IMR-90 (cell line): ENCODE measurements at regions not wholly inside any gene's neighbourhood (a gene's known extent, or its start where the extent isn't known, plus 50 kb on each side); places are given as distances from the start of the nearest gene placed in this dataset.

Experiments used
- ATAC-seq: fragments of 200-7000 bp; cut with Tn5 transposase; 2 replicates; pipeline ENCODE4 v1.9.1; 2020; ENCODE audit warnings: low read depth, mild to moderate bottlenecking, moderate library complexity
- BruUV-seq: library from RNA; stranded (reverse); fragments of 400-500 nt; replicated peaks from 2 replicates; lab custom pipeline; 2021; lab: Mats Ljungman, UMichigan
- CTCF ChIA-PET: fragments of 300-600 bp; formaldehyde crosslinking; extraction: SDS; loops from one replicate; lab custom pipeline; 2021; ENCODE audit warnings: antibody characterized with exemption; lab: Yijun Ruan, JAX
- POLR2A ChIA-PET: fragments of 300-600 bp; sonication (Branson Sonifier 250); formaldehyde crosslinking; loops from one replicate; lab custom pipeline; 2022; ENCODE audit warnings: antibody characterized with exemption; ENCODE audit not compliant: unreplicated experiment; lab: Charles Lee
- DNase-seq: peaks from one replicate; pipeline ENCODE4 v3.0.0; 2013
- H2AFZ ChIP-seq: replicated peaks from 2 replicates; pipeline ENCODE3; 2013; ENCODE audit warnings: low read length, mild to moderate bottlenecking; ENCODE audit not compliant: poor library complexity
- H2AK5ac ChIP-seq: 2 replicates; pipeline ENCODE4 v1.6.1; 2013; ENCODE audit warnings: low read depth, low read length, inconsistent platforms
- H2AK9ac ChIP-seq: replicated peaks from 2 replicates; pipeline ENCODE3; 2013; ENCODE audit warnings: mild to moderate bottlenecking, low read depth, low read length, moderate library complexity; ENCODE audit not compliant: poor library complexity
- H2BK120ac ChIP-seq: 2 replicates; pipeline ENCODE4 v1.6.1; 2013; ENCODE audit warnings: low read depth, low read length, inconsistent platforms
- H2BK15ac ChIP-seq: 3 replicates; pipeline ENCODE4 v1.6.1; 2013; ENCODE audit warnings: low read depth, low read length, inconsistent platforms
- H2BK20ac ChIP-seq: 2 replicates; pipeline ENCODE4 v1.6.1; 2013; ENCODE audit warnings: low read depth, mild to moderate bottlenecking, inconsistent platforms, low read length, moderate library complexity
- H2BK5ac ChIP-seq: 2 replicates; pipeline ENCODE4 v1.6.1; 2013; ENCODE audit warnings: mild to moderate bottlenecking, low read depth, low read length, inconsistent platforms; ENCODE audit not compliant: poor library complexity, severe bottlenecking
- H3K14ac ChIP-seq: replicated peaks from 2 replicates; pipeline ENCODE4 v1.6.1; 2013; ENCODE audit warnings: low read depth, low read length, inconsistent platforms
- H3K18ac ChIP-seq: 2 replicates; pipeline ENCODE4 v1.6.1; 2013; ENCODE audit warnings: low read depth, low read length, control low read depth
- H3K23ac ChIP-seq: 2 replicates; pipeline ENCODE4 v1.6.1; 2013; ENCODE audit warnings: low read depth, low read length, inconsistent platforms
- H3K27ac ChIP-seq: 2 replicates; pipeline ENCODE4 v1.5.1; 2013; ENCODE audit warnings: mild to moderate bottlenecking, control low read depth, low read length; ENCODE audit not compliant: insufficient read depth
- H3K27me3 ChIP-seq: 2 replicates; pipeline ENCODE4 v1.6.1; 2013; ENCODE audit warnings: low read length; ENCODE audit not compliant: control insufficient read depth, insufficient read depth
- H3K36me3 ChIP-seq: 2 replicates; pipeline ENCODE4 v1.6.1; 2013; ENCODE audit warnings: low read length, mixed read lengths; ENCODE audit not compliant: control insufficient read depth, insufficient read depth
- H3K4ac ChIP-seq: 2 replicates; pipeline ENCODE4 v1.6.1; 2013; ENCODE audit warnings: low read depth, low read length, inconsistent platforms
- H3K4me1 ChIP-seq: 2 replicates; pipeline ENCODE4 v1.6.1; 2013; ENCODE audit warnings: low read length, mixed read lengths; ENCODE audit not compliant: control insufficient read depth, insufficient read depth
- H3K4me2 ChIP-seq: 2 replicates; pipeline ENCODE4 v1.6.1; 2013; ENCODE audit warnings: low read depth, mild to moderate bottlenecking, control low read depth, low read length, moderate library complexity
- H3K4me3 ChIP-seq: 2 replicates; pipeline ENCODE4 v1.5.1; 2013; ENCODE audit warnings: low read depth, mild to moderate bottlenecking, control low read depth, low read length, moderate library complexity; ENCODE audit not compliant: insufficient read depth
- H3K56ac ChIP-seq: 2 replicates; pipeline ENCODE4 v1.6.1; 2013; ENCODE audit warnings: low read length, inconsistent platforms; ENCODE audit not compliant: insufficient read depth; ENCODE audit errors: extremely low read depth
- H3K79me1 ChIP-seq, 2 experiments: 2 replicates each; pipeline ENCODE4 v1.6.1; 2013; ENCODE audit warnings: low read length in 2 of 2, inconsistent platforms in 1 of 2, low read depth in 1 of 2
- H3K9ac ChIP-seq: 2 replicates; pipeline ENCODE4 v1.6.1; 2013; ENCODE audit warnings: low read depth, low read length, control low read depth
- H3K9me1 ChIP-seq: 2 replicates; pipeline ENCODE4 v1.6.1; 2013; ENCODE audit warnings: low read length, inconsistent platforms; ENCODE audit not compliant: insufficient read depth
- H3K9me3 ChIP-seq: 2 replicates; pipeline ENCODE4 v1.6.1; 2013; ENCODE audit warnings: low read length; ENCODE audit not compliant: control insufficient read depth, insufficient read depth
- H4K20me1 ChIP-seq: 2 replicates; pipeline ENCODE4 v1.6.1; 2013; ENCODE audit warnings: low read length, inconsistent platforms; ENCODE audit not compliant: insufficient read depth
- H4K5ac ChIP-seq: 2 replicates; pipeline ENCODE4 v1.6.1; 2013; ENCODE audit warnings: mild to moderate bottlenecking, low read depth, low read length, control low read depth
- H4K8ac ChIP-seq, 2 experiments: 2 replicates each; pipeline ENCODE4 v1.6.1; 2013; ENCODE audit warnings: low read depth in 2 of 2, low read length in 2 of 2, control low read depth in 1 of 2, inconsistent platforms in 1 of 2
- H4K91ac ChIP-seq: 2 replicates; pipeline ENCODE4 v1.6.1; 2013; ENCODE audit warnings: low read depth, low read length, inconsistent platforms; ENCODE audit not compliant: insufficient read depth
- ELK1 ChIP-seq: fragments of 150-350 bp; IDR thresholded peaks from 2 replicates; pipeline ENCODE4 v1.6.1; 2016; ENCODE audit warnings: low read depth, mild to moderate bottlenecking, low read length, moderate library complexity, borderline replicate concordance
- MAFK ChIP-seq: IDR thresholded peaks from 2 replicates; pipeline ENCODE4 v1.6.1; 2012; ENCODE audit warnings: low read depth, low read length, improper control_type of control experiment
- POLR2A ChIP-seq: IDR thresholded peaks from 2 replicates; pipeline ENCODE4 v1.6.1; 2012; ENCODE audit warnings: mild to moderate bottlenecking, low read depth, low read length
- WGBS, 2 experiments: methylation state at CpG; one replicate each; pipeline versions ENCODE4 v1.1.5 to v1.1.7; 2013; ENCODE audit warnings: missing lambda C conversion rate in 2 of 2; ENCODE audit not compliant: insufficient read length in 1 of 2; ENCODE audit errors: extremely low coverage in 2 of 2; 5-methylcytosine and 5-hydroxymethylcytosine counted together
- dilution Hi-C: fragments of 300-500 bp; cut with HindIII; formaldehyde crosslinking; loops from one replicate; pipeline ENCODE4 v1.14.3; 2018; ENCODE audit warnings: low sequenced_read_pairs; ENCODE audit not compliant: unreplicated experiment
- in situ Hi-C: fragments of 300-500 bp; cut with MboI; formaldehyde crosslinking; loops from 3 replicates; pipeline ENCODE4 v1.14.3; 2019; ENCODE audit warnings: low sequenced_read_pairs, inconsistent platforms, mixed read lengths
- intact Hi-C: fragments of 100-400 bp; cut with micrococcal nuclease; formaldehyde crosslinking; loops from 2 replicates; pipeline ENCODE4 v1.10.0; 2022
- TF ChIP-seq, protein P1 (sequence below): conservative IDR thresholded peaks from 2 replicates; pipeline ENCODE4 v1.5.1; 2012; ENCODE audit warnings: mild to moderate bottlenecking, low read depth, low read length, improper control_type of control experiment

GRCh38 chr4:20043991-20044390 is 207.7 kb upstream of the SLIT2 start:
- Histone ChIP-seq H3K14ac (no peak overlapping the region), H2BK15ac (no peak overlapping the region), H3K79me1 (no peaks in the 10 kb centered on the region), H3K27me3 (no peaks in the 10 kb centered on the region), H3K9ac (no peak overlapping the region), H2AFZ (no peak overlapping the region), H2BK5ac (no peak overlapping the region), H4K5ac (no peak overlapping the region), H3K56ac (no peak overlapping the region), H4K8ac (no peak overlapping the region), H3K9me1 (no peaks in the 10 kb centered on the region), H3K4me3 (no peak overlapping the region), H3K4me1 (no peaks in the 10 kb centered on the region), H2BK20ac (no peak overlapping the region), H4K91ac (no peak overlapping the region), H3K23ac (no peak overlapping the region), H3K4me2 (no peak overlapping the region), H3K4ac (no peak overlapping the region), H2AK9ac (no peak overlapping the region), H3K36me3 (no peaks in the 10 kb centered on the region), H2AK5ac (no peak overlapping the region), H3K27ac (no peak overlapping the region), H4K20me1 (no peaks in the 10 kb centered on the region), H2BK120ac (no peak overlapping the region), H3K18ac (no peak overlapping the region), H3K9me3 (no peaks in the 10 kb centered on the region)
- dilution Hi-C loops: no loop called here
- CTCF ChIA-PET: no interaction called here
- POLR2A ChIA-PET: no interaction called here
- DNase-seq (no peak), ATAC-seq (no peak)
- BruUV-seq: no TSS peak
- WGBS, 2 experiments: no CpG with 5 or more reads among the region's 1 CpG
- in situ Hi-C loops: no loop called here
- intact Hi-C loops: no loop called here
- TF ChIP-seq, protein P1, sequence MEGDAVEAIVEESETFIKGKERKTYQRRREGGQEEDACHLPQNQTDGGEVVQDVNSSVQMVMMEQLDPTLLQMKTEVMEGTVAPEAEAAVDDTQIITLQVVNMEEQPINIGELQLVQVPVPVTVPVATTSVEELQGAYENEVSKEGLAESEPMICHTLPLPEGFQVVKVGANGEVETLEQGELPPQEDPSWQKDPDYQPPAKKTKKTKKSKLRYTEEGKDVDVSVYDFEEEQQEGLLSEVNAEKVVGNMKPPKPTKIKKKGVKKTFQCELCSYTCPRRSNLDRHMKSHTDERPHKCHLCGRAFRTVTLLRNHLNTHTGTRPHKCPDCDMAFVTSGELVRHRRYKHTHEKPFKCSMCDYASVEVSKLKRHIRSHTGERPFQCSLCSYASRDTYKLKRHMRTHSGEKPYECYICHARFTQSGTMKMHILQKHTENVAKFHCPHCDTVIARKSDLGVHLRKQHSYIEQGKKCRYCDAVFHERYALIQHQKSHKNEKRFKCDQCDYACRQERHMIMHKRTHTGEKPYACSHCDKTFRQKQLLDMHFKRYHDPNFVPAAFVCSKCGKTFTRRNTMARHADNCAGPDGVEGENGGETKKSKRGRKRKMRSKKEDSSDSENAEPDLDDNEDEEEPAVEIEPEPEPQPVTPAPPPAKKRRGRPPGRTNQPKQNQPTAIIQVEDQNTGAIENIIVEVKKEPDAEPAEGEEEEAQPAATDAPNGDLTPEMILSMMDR: no peak
- TF ChIP-seq POLR2A (no peak), ELK1 (no peak), MAFK (no peak)
